ENCODE measurements at regions not wholly inside any gene's neighbourhood (a gene's known extent, or its start where the extent isn't known, plus 50 kb on each side); places are given as distances from the start of the nearest gene placed in this dataset.
"Not testable (repeated sequence)": the region's sequence is repeated elsewhere in the genome, so short reads cannot be mapped to it uniquely, and the experiment has no call there.

GRCh38 chr11:16605894-16606783, 132.3 kb upstream of the C11orf58 start:
- DNase-seq, result peak; percentile 93

- no peak for DNase-seq
These were observed 133.0 kb upstream of the C11orf58 start for GRCh38 chr11:16605389-16605893.

- no peak for DNase-seq
These were observed 133.6 kb upstream of the C11orf58 start for GRCh38 chr11:16604794-16605388.

- no peak for DNase-seq
These were observed 134.3 kb upstream of the C11orf58 start for GRCh38 chr11:16603890-16604793.

- DNase-seq, result no peak
These were observed 135.2 kb upstream of the C11orf58 start for GRCh38 chr11:16603245-16603644.

- no peak for DNase-seq
These were observed 139.5 kb upstream of the C11orf58 start for GRCh38 chr11:16598906-16599305.

GRCh38 chr11:16598032-16598431, 140.4 kb upstream of the C11orf58 start:
- no peak for DNase-seq

GRCh38 chr11:16596231-16596630, 142.2 kb upstream of the C11orf58 start:
- DNase-seq, result no peak

- no peak for DNase-seq
These were observed 147.3 kb upstream of the C11orf58 start for GRCh38 chr11:16591157-16591556.

GRCh38 chr11:16587670-16588069, 150.8 kb upstream of the C11orf58 start:
- no peak for DNase-seq

- DNase-seq, result no peak
These were observed 153.9 kb upstream of the C11orf58 start for GRCh38 chr11:16584569-16584968.

GRCh38 chr11:16581078-16581477, 157.4 kb upstream of the C11orf58 start:
- not testable (repeated sequence) for DNase-seq

GRCh38 chr11:16577490-16577889, 161.0 kb upstream of the C11orf58 start:
- no peak for DNase-seq

- DNase-seq, result not testable (repeated sequence)
These were observed 163.6 kb upstream of the C11orf58 start for GRCh38 chr11:16574889-16575288.

GRCh38 chr11:16572945-16573344, 165.5 kb upstream of the C11orf58 start:
- DNase-seq, result no peak

GRCh38 chr11:16561150-16561549, 177.3 kb upstream of the C11orf58 start:
- no peak for DNase-seq

GRCh38 chr11:16558494-16558893, 180.0 kb upstream of the C11orf58 start:
- no peak for DNase-seq

- DNase-seq, result no peak
These were observed 182.5 kb upstream of the C11orf58 start for GRCh38 chr11:16555956-16556355.

GRCh38 chr11:16554361-16554760, 184.1 kb upstream of the C11orf58 start:
- DNase-seq, result no peak

GRCh38 chr11:16547879-16548278, 190.6 kb upstream of the C11orf58 start:
- DNase-seq, result no peak

- DNase-seq, result no peak
These were observed 187.3 kb upstream of the SOX6 start for GRCh38 chr11:16543642-16544041.

- no peak for DNase-seq
These were observed 186.0 kb upstream of the SOX6 start for GRCh38 chr11:16542353-16542752.

GRCh38 chr11:16536513-16536912, 180.2 kb upstream of the SOX6 start:
- DNase-seq, result no peak

Measured in activated effector memory CD4-positive, alpha-beta T cell treated with anti-CD3 and anti-CD28 coated beads, Interleukin-2, amount 50 U/mL, for 16 hours (primary cell).